GM21528 (cell line): ENCODE measurements at regions not wholly inside any gene's neighbourhood (a gene's known extent, or its start where the extent isn't known, plus 50 kb on each side); places are given as distances from the start of the nearest gene placed in this dataset.
"Not testable (repeated sequence)": the region's sequence is repeated elsewhere in the genome, so short reads cannot be mapped to it uniquely, and the experiment has no call there.

ENCODE experiments used
- ATAC-seq: cut with Tn5 transposase; IDR thresholded peaks from one replicate; pipeline ENCODE4 v1.9.1; 2021; ENCODE audit warnings: mild to moderate bottlenecking, moderate library complexity; ENCODE audit not compliant: unreplicated experiment, low FRiP score

DNA sequence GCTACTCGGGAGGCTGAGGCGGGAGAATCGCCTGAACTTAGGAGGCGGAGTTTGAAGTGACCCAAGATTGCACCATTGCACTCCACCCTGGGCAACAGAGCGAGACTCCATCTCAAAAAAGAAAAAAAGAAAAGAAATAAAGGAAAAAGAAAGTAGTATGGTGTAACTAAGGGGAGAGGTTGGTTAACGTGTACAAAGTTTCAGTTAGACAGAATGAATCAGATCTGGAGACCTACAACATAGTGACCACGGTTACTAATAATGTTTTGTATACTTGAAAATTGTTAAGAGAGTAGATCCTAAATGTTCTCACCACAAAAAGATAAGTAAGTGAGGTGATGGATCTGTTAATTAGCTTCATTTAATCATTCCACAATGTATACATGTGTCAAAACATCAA, 1208.8 kb downstream of the VRK1 start:
- no peak for ATAC-seq

DNA sequence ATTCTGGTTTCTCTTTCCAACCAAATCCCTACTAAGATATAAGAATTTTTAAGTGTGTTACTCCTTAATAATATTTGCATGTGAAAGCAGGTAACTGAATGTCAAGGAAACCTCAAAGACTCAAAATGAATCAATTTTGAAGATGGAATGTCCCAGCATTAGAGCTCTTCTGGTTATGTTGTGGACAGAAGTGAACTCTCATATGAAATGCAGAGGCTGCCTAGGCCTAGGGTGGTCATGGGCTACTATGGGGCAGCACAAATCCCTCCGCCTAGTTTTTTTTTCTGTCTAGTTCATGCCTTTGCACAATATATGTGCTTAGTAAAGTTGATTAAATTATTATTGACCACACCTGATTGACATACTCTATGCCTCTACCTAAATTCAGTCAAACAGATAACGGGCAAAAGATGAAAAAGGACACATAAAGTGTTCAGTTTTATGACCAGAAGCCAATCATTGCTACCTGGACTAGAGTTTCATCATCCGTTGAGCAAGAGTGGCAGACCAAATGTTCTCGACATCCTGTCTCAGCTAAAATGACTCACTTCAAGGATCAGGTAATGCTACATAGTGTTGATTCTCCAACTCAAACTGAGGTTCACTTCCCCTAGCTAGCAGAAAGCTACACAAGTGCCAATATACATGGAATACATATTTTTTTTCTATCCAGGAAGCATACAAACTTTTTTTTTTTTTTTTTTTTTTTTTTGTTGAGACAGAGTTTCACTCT, 1211.4 kb downstream of the VRK1 start:
- ATAC-seq: no peak

DNA sequence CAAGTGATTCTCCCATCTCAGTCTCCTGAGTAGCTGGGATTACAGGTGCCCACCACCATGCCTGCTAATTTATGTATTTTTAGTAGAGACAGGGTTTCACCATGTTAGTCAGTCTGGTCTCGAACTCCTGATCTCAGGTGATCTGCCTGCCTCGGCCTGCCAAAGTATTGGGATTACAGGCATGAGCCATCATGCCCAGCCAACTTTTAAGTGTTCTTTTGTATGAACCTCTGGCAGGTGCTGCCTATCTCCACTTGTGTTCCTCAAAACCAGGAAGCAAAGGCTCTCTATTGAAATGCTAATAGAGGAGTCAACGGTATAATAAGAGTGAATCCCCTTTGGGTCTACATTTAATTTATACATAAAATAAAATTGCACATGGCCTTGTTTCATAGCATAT, 1212.0 kb downstream of the VRK1 start:
- not testable (repeated sequence) for ATAC-seq

DNA sequence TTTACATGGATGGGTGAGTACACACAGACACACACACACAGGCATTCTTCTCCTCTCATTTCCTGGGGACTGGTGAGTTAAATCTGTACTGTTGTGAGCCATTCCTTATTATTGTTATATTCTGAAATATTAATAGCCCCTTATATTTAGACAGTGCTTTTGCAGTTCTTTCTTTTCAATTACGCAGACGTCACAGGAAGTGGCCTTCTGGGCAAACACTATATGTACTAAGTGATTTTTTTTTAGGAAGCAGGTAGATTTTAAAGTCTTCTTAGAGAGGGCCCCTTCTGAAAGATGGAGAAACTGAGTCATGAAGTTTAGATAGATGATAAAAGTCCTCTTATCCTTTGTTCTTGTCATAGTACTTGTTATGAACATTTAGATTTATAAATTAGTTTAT, 1213.6 kb downstream of the VRK1 start:
- ATAC-seq: no peak

DNA sequence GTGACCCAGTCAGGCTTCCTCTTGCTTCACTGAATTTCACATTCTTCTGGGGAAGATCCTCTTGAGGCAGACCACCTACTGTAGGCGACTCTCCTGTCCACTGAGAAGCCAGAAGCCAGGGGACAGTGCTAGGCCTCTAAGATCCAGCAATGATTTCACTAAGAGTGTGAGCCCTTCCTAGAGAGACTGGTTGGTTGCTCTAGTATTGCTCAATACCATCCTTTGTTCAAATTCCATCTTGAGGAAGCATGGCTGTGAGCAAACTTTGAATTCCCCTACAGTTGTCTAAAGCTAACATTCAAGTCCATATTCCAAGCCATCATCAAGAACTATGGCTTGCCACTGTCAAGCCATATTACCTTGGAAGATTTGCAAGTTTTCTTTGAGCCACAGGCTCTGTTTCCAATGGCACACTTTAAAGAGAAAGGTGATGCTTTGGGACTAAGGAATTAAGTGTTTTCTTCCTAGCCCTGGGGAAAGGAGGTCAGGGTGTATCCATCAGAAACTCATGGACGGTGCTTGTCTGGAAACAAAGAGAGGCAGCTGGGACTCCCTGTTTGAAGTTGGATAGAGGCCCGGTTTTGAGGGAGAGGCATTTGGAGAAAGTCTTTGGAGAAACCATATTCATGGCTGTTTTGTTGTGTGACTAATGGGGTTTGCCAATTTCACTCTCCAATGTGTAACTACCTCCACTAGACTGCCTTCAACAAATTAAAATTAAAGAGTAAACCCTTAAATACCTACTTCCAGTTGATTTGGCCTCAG, 1217.9 kb downstream of the VRK1 start:
- no peak for ATAC-seq

DNA sequence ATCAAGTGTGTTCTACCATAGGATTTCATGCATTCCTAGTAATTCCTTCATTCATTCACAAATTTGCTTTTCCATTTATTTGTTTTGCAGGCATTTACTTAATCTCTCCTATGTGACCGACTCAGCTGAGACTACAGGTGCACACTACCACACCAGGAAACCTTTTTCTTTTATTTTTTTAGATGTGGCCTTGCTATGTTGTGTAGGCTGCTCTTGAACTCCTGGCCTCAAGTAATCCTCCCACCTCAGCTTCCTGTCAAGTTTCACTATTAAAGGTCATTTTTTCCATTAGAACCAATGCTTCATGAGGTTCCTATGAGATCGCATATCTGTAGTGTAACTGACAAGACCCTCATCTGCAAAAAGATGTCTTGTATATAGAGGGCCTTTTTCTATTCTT, 1218.7 kb downstream of the VRK1 start:
- no peak for ATAC-seq

DNA sequence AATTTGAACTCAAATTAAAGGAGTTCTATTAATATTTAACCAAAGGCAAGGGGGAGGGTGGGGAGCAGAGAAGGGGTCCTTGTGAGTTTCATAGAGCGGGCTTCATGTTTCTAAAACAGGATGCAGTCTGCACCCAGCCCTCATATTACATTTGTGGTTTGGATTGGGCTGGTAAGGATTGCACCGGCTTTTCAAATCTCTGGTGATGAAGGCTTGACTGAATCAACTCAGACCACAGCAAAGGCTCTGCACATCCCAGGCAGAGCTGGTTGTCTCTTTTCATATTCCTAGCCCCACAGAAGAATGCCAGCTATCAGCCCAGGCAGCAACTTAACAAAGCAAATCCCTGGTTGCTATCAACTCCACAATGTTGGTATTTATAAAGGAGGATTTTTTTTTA, 1221.4 kb downstream of the VRK1 start:
- ATAC-seq: no peak

DNA sequence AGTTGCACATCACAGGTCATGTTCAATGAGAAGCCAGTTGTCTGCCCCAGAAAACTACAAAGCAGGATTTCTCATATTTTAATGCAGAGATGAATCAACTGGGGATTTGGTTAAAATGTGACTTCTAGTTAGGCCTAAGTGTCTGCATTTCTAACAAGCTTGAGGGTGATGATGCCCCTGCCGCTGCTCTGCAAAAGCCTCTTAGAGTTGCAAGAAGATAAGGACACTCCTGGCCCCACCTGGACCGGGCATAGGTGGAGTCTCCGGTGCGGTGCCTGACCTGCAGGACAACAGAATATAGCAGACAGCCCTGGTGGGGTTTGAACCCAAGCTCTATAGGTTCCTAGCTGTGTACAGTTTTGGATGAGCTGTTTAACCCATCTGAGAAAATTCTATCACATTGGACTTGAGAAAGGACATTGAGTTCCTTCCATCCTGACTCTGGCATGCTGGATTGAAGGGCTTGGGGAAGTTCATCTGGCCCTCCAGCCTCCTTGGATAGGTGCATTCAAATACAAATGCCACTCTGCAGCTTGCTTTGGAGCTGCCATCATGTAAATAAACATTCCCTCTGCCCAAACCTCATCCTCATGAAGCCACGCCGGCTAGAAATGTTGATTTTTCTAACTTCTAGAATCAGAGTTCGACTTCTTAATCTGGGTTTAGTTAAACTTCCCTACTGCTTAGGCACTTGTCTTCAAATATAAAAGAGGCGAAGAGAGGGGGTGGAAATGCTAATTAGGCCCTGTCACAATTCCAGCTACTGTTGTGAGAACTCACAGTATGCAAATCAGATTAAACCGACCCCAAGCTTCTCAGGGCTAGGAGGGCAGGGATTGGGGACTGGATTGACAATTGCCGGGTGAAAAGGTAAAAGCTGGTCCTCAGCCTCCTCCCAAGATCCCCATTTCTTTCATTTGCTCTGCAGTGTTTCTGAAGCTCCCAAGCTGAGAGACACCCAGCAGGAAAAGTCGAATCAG, 1225.6 kb downstream of the VRK1 start:
- ATAC-seq: no peak

DNA sequence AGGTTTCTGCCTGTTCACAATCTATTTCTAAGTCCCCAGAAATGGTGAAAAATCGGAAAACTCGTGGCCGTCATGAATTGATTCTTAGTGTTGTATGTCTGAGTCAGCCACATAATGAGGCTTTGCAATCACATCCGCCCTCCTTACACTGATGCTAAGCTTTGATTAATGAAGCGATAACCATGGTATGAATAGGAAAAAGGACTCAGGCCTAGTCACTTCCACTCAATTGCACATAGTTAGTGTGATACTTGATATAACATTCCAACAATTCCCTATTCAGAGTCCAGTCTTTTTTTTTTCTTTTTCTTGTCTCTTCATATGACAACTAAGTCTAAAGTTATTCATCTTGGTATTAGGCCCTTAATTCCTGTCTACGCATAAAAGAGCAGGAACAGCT, 1231.0 kb downstream of the VRK1 start:
- ATAC-seq: no peak

DNA sequence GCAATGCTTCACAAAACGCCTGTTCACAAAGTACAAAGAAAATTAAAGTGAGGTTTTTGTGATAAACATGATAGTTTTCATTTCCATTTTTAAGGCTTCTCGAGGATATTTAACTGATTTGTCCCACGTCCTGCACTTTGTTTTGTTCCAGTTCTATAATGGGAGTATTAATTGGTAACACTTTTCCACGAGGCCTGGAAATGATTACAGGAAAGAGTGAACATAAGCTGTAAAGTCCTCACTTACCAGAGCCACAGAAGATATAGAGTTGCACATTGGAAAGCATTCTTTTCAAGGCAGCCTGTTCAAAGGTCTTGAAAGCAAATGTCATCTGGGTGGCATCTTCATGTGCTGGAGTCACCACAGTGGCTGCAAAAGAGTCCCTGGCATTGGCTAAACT, 1236.6 kb downstream of the BCL11B start:
- no peak for ATAC-seq

DNA sequence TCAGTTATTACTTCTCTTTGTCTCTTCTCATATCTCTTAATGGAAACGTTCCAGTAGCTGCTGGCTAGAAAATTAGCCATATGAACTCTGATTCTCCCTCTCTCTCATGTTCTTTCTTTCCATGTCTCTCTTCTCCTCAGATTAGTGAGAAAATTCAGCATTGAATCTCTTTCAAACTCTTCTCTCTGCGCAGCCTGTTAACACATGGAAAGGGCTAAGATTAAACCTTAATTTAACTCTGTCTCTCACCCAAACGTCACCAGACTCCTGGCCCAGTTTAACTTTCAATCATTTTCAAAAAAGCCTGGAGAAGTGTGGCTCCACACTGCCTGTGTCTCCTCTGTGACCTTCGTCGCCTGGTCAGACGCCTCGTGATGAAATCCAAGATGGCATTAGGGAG, 1234.2 kb downstream of the BCL11B start:
- ATAC-seq: no peak

DNA sequence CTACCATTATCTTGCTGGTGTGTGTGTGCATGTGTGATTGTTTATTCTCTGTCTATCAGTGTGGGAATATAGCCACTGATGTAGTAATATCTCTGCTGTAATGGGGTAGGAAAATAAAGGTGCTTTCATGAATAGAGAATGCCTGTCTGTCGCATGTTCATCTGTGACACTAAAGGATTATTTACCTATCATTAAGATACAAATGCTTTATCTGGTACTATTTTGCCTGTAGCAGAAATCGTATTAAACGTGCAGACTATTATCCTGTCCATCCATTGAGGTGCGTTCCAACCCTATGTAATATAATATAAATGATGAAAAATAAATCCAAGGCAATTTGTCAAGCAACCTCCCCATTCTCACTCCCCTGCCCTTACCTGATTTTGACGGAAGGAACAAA, 1215.1 kb downstream of the BCL11B start:
- ATAC-seq: no peak

DNA sequence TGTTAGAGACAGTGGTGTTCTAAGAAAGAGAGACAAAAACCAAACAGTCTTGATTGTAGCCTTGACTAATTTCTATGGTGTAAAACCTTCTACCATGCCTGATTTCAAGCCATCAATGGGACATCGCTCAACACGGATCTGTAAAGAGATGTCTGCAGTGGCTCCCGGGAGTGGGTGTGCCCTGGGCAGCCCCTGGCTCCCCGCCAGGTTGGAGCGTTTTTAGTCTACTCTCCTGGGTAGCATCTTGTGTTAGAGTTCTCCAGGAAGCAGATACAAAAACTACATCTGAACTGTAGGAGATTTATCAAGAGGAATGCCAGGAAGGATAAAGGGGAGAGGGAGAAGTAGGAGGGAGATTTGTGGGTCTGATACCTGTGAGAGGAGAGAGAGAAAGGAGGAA, 1212.9 kb downstream of the BCL11B start:
- no peak for ATAC-seq

DNA sequence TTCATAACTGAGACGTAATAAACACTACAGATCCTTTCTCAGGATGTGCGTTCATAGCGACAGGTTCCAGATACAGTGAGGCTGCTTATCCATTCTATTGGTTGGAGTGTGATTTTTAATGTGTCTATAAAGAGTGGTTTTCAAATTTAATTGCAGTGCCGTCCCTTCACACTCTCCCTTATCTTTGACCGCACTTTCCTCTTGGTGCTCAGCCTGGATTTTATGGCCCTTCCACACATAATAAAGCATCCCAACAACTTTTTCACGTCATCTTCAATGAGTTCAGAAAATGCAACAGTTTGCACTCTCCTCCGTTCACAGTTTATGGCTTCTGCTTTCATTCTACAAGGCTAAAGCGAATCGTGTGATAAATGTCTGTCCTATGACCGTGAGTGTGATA, 1209.9 kb downstream of the BCL11B start:
- ATAC-seq: no peak

DNA sequence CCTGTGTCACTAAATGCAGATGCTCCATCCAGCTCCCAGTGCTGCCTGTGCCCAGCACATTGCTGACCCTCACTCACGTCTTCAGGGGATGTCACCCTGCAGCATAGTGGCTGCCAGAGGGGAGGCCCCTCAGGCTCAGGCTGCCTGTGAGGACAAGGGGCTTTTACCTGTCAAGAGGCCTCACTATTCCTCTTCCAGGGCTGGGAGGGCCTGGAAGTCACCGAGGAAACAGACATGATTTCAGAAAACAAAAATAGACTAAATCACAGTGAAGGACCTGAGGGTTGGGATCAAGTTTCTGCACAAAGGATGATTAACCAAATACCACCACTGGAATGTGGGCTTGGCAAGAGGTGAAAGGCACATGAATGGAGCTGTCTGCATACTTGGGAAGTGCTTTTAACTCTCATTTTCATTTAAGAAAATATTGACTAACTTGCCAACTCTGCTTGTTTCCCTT, 1202.3 kb downstream of the BCL11B start:
- no peak for ATAC-seq

DNA sequence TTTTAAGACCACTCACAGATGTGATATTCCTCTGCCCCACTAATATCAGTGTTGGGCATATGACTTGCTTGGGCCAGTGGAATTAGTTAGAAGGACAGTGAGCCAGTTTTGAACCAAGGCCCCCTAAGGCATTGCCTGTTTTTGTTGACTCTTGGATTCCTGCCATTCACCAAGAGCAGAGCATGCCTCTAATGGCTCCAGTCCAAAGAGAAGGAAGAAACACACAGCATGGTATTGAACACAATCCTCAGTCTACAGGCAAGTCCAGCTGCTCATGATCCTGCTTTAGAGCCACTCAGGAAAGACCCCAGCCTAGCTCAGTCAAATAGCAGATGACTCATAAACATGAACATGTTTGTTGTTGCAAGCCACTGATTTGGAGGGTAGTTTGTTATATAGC, 1201.5 kb downstream of the BCL11B start:
- no peak for ATAC-seq

DNA sequence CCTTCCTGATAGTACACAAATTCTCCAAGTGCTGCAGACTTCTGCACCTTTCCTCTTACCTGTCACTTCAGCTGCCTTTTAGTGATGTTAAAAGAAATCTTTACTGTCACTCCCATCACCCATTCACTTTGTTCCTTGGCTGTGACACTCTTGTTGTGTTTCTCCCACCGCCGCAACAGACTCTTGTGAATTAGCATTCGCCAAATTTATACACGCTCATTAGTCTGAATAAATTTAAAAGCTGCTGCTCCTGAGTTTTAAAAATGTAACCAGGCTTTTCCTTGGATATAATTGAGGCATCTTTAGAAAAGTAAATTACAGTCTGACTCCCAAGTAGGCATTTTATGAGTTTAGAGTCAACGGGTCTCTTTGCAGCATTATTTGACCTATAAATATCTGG, 1197.9 kb downstream of the BCL11B start:
- no peak for ATAC-seq

DNA sequence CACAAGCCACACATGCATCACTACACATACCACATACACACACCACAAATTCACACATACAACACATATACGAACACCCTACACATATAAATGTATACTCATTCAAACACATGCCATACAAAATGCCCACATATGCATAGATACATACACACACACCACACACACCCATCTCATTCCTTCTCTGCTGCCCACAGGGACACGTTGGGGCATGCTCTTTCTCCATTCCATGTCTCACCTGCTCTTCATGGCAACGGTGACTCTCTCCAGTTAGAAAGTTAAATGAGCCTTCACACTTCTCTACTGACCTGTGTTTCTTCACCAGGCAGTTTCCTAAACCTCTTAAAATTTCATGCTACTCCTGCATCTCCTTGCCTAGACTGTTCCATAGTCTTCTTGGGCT, 1194.8 kb downstream of the BCL11B start:
- no peak for ATAC-seq

DNA sequence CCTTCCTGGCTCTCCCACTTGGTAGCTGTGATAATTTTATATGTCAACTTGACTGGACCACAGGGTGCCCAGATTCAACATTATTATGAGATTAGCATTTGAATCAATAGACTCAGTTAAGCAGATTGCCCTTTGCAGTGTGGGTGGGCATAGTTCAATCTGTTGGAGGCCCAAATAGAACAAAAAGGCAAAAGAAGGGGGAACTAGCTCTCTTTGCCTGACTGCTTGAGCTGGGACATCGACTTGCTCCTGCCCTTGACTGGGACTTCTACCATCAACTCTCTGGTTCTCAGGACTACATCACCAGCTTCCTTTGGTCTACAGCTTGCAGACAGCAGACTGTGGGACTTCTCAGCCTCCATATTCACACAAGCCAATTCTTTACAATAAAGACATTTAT, 1189.2 kb downstream of the BCL11B start:
- ATAC-seq: no peak

DNA sequence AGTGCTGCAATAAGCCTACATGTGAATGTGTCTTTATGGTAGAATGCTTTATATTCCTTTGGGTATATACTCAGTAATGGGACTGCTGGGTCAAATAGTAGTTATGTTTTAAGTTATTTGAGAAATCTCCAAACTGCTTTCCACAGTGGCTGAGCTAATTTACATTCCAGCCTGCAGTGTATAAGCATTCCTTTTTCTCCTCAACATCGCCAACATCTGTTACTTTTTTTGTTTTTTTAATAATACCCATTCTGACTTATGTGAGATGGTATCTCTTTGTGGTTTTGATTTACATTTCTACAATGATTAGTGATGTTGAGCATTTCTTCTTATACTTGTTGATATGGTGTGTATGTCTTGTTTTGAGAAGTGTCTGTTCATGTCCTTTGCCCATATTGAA, 1186.2 kb downstream of the BCL11B start:
- no peak for ATAC-seq

DNA sequence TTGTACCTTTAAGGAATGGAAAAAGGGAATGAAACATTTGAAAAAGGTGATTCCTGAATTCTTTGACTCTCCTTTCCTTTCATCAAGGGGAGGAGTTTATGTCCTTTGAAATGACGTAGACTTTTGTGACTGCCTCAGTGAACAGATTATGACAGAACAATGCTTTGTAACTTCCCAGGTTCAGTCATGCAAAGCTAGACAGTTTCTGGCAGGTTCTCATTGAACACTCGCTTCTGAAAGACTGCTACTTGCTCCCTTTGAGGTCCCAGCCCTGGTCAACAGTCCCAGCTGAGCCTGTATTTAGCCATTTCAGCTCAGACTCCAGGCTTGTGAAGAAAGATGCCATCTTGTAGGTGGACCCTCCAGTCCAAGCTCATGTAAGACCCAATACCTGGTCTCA, 1178.9 kb downstream of the BCL11B start:
- ATAC-seq: no peak
